ENCODE measurements at regions not wholly inside any gene's neighbourhood (a gene's known extent, or its start where the extent isn't known, plus 50 kb on each side); places are given as distances from the start of the nearest gene placed in this dataset.

DNA sequence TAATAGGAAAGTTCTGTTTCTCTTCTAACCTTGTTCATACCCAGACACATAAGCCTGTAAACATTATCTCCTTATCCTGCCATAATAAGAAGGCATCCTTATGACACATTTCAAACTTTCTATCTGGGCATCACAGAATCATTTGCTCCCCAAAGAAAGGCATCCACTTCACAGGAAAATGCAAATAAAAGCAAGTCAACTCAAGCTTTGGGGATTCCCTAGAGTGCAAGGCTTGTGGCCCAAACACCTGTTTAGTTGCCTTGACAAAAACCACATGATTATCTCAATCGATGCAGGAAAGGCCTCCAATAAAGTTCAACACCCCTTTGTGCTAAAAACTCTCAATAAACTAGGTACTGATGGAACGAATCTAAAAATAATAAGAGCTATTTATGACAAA lies 195.7 kb upstream of the GALNT5 start:
- H3K27me3 Mint-ChIP-seq (ENCODE audit: low read depth), result peaks cover 2% of the 10 kb centered on the region
- no peaks in the 10 kb centered on the region for H3K36me3 Mint-ChIP-seq (ENCODE audit: low read depth)
- no peak for DNase-seq (ENCODE audit: low spot score)
- no peaks in the 10 kb centered on the region for H3K9me3 Mint-ChIP-seq (ENCODE audit: low read depth)
- no peaks in the 10 kb centered on the region for H3K4me1 Mint-ChIP-seq (ENCODE audit: low read depth)
- TF ChIP-seq CTCF (IDR thresholded peaks at IDR 0.05), result no peak
- H3K4me3 Mint-ChIP-seq (ENCODE audit: unreplicated experiment), result no peak overlapping the region
- H3K27ac Mint-ChIP-seq (ENCODE audit: unreplicated experiment), result no peak overlapping the region

DNA sequence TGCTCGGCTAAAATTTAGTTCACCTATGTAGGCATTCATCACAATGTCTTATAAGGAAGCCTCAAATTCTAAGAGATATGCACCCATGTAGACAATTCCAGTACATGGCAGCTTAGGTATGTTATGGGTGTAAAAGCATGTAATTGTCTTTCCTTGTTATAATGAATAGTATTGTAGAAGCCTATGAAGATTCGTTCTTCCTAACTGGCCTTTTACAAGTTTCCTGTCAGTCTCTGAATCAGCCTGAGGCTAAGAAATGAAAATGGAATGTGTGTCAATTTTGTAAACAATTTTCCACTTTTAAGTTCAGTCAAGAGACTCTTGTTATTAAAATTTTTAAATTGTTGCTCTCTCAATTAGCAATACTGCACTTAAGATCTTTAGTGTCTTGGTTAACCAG lies 189.9 kb upstream of the GALNT5 start:
- TF ChIP-seq CTCF (IDR thresholded peaks at IDR 0.05), result no peak
- no peak overlapping the region for H3K27ac Mint-ChIP-seq (ENCODE audit: unreplicated experiment)
- H3K4me1 Mint-ChIP-seq (ENCODE audit: low read depth), result no peaks in the 10 kb centered on the region
- peaks cover 11% of the 10 kb centered on the region for H3K9me3 Mint-ChIP-seq (ENCODE audit: low read depth)
- no peak overlapping the region for H3K4me3 Mint-ChIP-seq (ENCODE audit: unreplicated experiment)
- H3K27me3 Mint-ChIP-seq (ENCODE audit: low read depth), result peaks cover 12% of the 10 kb centered on the region
- no peaks in the 10 kb centered on the region for H3K36me3 Mint-ChIP-seq (ENCODE audit: low read depth)
- DNase-seq (ENCODE audit: low spot score), result no peak

- DNase-seq (ENCODE audit: low spot score), result no peak
- no peaks in the 10 kb centered on the region for H3K36me3 Mint-ChIP-seq (ENCODE audit: low read depth)
- no peaks in the 10 kb centered on the region for H3K4me1 Mint-ChIP-seq (ENCODE audit: low read depth)
- TF ChIP-seq CTCF (IDR thresholded peaks at IDR 0.05), result no peak
- H3K4me3 Mint-ChIP-seq (ENCODE audit: unreplicated experiment), result no peak overlapping the region
- peaks cover 12% of the 10 kb centered on the region for H3K27me3 Mint-ChIP-seq (ENCODE audit: low read depth)
- H3K9me3 Mint-ChIP-seq (ENCODE audit: low read depth), result peaks cover 11% of the 10 kb centered on the region
- H3K27ac Mint-ChIP-seq (ENCODE audit: unreplicated experiment), result no peak overlapping the region
These were observed 189.3 kb upstream of the GALNT5 start for GRCh38 chr2:157068237-157068636.

- H3K4me3 Mint-ChIP-seq (ENCODE audit: unreplicated experiment), result no peak overlapping the region
- H3K27ac Mint-ChIP-seq (ENCODE audit: unreplicated experiment), result no peak overlapping the region
- peaks cover 5% of the 10 kb centered on the region for H3K9me3 Mint-ChIP-seq (ENCODE audit: low read depth)
- no peaks in the 10 kb centered on the region for H3K36me3 Mint-ChIP-seq (ENCODE audit: low read depth)
- TF ChIP-seq CTCF (IDR thresholded peaks at IDR 0.05), result no peak
- H3K27me3 Mint-ChIP-seq (ENCODE audit: low read depth), result no peaks in the 10 kb centered on the region
- no peaks in the 10 kb centered on the region for H3K4me1 Mint-ChIP-seq (ENCODE audit: low read depth)
- DNase-seq (ENCODE audit: low spot score), result no peak
These were observed 181.6 kb upstream of the GALNT5 start for GRCh38 chr2:157075924-157076323.

- Mint-ChIP-seq H3K27ac (ENCODE audit: unreplicated experiment) (no peak overlapping the region), H3K9me3 (ENCODE audit: low read depth) (peaks cover 5% of the 10 kb centered on the region), H3K27me3 (ENCODE audit: low read depth) (no peaks in the 10 kb centered on the region), H3K4me1 (ENCODE audit: low read depth) (no peaks in the 10 kb centered on the region), H3K4me3 (ENCODE audit: unreplicated experiment) (no peak overlapping the region), H3K36me3 (ENCODE audit: low read depth) (no peaks in the 10 kb centered on the region)
- DNase-seq (ENCODE audit: low spot score), result no peak
- no peak for TF ChIP-seq CTCF (IDR thresholded peaks at IDR 0.05)
These were observed 180.9 kb upstream of the GALNT5 start for GRCh38 chr2:157076526-157077161.
